ENCODE measurements at regions not wholly inside any gene's neighbourhood (a gene's known extent, or its start where the extent isn't known, plus 50 kb on each side); places are given as distances from the start of the nearest gene placed in this dataset.
"Not testable (repeated sequence)": the region's sequence is repeated elsewhere in the genome, so short reads cannot be mapped to it uniquely, and the experiment has no call there.

DNA sequence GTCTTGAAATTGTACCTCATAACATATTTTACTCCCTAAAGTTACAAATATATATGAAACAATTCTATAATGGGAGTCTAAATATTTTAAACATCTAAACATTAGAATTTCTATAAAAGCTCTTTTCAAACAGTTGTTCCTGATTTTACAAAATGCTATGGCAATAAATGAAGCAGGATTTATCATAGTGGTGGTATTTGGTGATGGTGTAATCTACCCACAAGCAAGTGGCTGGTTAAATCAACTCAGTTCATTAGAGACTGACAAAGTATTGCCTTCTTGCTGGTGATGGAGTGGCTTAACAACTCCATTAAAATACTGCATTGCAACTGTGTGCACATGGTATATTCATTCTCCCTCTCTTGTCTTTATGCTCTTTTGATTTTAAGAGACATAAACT is 138.9 kb downstream of the PMAIP1 start:
- DNase-seq (ENCODE audit: low spot score) (no peak), ATAC-seq (no peak)
- intact Hi-C loops (cut with DNase I): loop anchor here (5.0 kb wide), 1 partner anchor 571 kb away; no protein-coding TSS in a partner anchor

DNA sequence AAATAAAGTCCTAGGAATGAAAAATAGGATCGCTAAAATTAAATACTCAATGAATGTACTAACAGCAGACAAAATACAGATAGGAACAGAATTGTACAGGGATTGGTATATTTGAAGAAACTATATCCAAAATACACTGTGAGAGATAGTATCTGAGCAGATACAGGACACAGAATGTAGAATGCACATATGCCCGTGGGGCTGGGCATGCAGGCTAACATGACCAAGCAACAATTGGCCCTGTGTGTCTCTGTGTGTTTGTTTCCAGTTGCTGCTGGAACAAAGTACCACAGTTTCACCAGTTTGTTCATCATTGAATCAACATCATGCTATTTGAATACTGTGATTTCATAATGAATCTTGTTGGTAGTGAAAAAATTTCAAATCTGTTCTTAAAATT is 127.6 kb downstream of the PMAIP1 start:
- DNase-seq (ENCODE audit: low spot score) (no peak), ATAC-seq (no peak)
- intact Hi-C loops (cut with DNase I): no loop called here

DNA sequence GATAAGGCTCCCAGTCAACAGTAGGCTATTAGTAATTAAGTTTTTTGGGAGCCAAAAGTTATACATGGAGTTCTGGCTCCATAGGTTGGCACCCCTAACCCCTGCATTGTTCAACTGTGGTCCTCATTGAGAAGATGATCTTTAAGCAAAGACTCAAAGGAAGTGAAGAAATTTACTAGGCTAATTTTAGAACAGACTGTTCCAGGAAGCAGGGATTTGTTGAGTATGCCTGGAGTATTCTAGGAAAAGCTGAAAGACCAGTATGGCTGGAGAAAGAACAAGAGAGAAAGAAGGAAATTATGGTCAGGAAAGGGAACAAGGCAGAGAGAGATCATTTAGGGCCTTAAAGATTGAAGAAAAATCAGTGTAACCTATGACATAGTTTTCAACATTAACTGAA is 125.1 kb downstream of the PMAIP1 start:
- no peak for ATAC-seq
- DNase-seq (ENCODE audit: low spot score): no peak
- intact Hi-C loops (cut with DNase I): no loop called here

DNA sequence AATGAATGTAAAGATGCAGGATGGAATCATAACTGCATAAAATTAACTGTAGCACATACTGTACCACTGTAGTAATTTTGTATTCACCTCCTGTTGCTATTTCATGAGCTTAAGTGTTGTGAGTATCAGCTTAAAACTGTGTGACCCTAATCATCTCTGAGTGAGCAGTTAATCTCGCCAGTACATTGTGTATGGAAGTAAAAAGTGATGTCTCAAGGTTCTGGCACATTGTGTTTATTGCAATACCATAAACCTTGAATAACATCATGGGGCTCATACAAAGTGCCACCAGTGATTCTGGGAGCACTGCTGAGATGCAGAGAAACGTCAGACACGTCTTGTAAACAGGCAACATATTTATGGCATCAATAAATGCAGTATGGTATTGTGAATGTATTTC is 124.5 kb downstream of the PMAIP1 start:
- intact Hi-C loops (cut with DNase I): no loop called here

DNA sequence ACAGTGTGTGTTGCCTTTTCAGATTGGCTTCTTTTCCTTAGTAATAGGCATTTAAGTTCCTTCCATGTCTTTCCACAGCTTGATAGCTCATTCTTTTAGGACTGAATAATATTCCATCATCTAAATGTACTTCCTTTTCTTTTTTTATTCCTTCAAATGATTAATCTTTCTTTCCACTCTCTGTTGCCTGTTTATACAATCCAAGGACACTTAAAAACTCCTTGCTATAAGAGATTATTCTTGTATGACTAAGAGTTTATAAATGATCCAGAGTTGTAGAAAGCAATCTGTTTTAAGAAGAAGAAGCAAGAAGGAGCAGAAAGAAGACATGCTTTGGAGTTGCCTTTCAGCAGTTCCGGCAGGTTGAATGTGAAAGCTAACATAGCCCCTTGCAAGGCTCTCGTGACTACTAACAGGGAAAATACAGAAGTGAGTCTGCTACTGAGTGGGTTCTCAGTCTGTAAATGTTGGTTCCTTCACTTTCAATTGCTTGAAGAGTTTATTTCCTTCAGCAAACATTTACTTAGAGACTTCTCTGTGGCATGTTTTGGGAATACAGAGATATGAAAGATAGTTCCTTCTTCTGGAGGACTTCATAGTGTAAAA is 123.0 kb downstream of the PMAIP1 start:
- ATAC-seq (no peak), DNase-seq (ENCODE audit: low spot score) (no peak)
- intact Hi-C loops (cut with DNase I): no loop called here

More for the DNA sequence above, 124.5 kb downstream of the PMAIP1 start:
- ATAC-seq (no peak), DNase-seq (ENCODE audit: low spot score) (no peak)

DNA sequence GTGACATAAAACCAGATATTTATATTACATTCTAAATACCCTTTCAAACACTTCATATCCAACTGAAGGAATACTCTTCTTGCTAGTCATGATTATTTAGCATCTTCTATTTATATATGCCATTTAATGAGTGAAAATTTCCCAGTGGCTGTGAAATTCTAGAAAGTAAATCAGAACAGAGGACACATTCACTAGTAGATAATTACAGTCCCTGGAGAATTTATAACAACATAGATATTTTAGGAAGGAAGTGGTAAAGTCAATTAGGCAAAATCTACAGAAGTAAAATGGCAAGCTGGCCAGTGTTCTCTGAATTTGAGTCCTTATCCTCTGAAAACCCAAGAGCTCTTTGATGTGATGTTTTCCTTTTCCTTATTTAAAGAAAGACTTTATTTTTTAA is 121.8 kb downstream of the PMAIP1 start:
- intact Hi-C loops (cut with DNase I): no loop called here
- ATAC-seq (no peak), DNase-seq (ENCODE audit: low spot score) (no peak)

DNA sequence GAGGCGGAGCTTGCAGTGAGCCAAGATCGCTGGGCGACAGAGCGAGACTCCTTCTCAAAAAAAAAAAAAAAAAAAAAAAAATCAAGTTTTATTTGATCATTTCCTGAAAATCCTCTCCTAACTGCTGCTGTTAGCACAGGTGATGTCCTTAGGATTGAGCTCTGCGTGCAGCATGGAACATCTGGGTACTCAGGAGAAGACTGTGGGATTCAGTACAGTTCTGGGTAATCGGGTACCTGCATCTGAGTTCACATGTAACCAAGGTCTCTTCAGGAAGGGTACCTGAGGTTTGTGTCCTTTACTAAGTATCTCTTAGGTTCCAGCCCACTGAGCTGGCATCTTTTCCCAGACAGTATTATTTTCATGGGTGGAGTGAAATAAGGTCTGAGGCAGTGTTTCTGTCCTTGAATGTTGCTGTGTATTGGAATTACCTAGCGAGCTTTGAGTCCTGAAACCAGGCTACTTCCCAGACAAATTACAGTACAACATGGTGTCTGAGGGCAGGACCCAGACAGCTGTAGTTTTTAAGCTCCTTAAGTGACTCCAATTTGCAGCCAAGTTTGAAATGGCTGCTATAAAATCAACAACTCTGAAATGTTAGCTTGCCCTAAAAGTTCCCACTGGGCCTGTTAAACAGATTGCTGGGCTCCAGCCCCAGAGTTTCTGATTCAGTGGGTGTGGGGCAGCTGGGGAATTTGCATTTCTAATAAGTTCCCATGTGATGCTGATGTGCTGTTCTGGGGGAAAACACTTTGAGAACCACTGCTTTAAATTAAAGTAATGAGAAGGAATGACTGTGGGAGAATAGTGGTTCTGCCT is 120.5 kb downstream of the PMAIP1 start:
- no peak for DNase-seq (ENCODE audit: low spot score)
- intact Hi-C loops (cut with DNase I): no loop called here
- ATAC-seq: no peak

DNA sequence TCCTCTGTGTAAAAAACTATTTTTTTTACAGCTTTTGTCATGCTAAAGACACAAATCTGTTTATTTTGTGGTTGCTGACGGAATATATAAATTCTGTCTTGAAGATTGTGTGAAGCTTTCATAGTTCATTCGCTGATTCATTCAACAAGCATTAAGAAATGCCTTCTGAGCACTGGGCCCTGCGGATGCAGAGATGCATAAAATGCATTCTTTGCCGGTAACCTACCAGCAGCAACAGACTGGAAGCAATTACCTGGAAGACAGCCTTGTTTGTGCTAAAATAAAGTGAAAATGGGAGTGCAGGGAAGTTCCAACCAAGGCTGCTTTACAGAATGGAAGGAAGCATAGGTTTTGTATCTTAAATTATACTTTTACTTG is 119.7 kb downstream of the PMAIP1 start:
- ATAC-seq (no peak), DNase-seq (ENCODE audit: low spot score) (no peak)
- intact Hi-C loops (cut with DNase I): no loop called here

DNA sequence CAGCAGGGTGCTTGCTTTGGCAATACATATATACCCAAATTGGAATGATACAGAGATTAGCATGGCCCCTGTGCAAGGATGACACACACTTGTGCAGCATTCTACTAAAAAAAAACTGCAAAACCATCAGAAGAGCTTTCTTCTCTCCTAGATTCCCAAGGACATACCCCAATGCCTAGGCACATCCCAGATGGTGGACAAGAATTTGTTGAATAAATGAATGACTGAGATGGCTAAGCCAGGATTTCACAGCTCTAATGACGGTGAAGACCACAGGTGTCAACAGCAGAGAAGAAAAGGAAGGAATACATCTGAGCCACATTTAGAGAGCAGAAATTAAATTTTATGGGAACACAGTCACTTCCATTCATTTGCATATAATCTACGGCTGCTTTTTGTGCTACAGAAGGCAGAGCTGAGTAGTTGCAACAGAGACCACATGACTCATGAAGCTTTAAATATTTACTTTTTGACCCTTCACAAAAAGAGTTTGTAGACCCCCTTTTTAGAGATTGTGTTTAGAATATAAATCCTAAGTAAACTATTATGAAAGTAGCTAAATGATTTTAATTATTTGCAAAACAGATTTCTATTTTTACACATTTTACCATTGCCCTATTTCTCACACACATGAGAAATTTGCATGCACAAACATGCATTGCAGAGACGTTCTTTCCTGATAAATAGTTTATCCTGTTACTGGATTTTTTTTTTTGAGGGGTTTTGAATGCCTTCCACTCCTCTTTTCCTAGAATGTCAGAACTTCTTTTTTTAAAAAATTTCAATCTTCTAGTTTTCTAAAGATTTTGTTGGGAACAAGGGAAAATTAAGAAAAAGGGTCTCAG is 119.0 kb downstream of the PMAIP1 start:
- DNase-seq (ENCODE audit: low spot score) (no peak), ATAC-seq (no peak)
- intact Hi-C loops (cut with DNase I): no loop called here

DNA sequence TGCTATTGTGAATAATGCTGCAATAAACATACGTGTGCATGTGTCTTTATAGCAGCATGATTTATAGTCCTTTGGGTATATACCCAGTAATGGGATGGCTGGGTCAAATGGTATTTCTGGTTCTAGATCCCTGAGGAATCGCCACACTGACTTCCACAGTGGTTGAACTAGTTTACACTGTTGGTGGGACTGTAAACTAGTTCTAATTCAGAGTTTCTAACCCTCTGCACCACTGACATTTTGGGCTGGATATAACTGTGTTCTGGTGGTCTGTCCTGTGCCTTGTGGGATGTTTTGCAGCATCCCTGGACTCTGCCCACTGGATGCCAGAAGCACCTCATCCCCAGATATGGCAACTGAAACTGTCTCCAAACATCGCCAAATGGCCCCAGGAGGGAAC is 118.3 kb downstream of the PMAIP1 start:
- intact Hi-C loops (cut with DNase I); ATAC-seq: not testable (repeated sequence)

DNA sequence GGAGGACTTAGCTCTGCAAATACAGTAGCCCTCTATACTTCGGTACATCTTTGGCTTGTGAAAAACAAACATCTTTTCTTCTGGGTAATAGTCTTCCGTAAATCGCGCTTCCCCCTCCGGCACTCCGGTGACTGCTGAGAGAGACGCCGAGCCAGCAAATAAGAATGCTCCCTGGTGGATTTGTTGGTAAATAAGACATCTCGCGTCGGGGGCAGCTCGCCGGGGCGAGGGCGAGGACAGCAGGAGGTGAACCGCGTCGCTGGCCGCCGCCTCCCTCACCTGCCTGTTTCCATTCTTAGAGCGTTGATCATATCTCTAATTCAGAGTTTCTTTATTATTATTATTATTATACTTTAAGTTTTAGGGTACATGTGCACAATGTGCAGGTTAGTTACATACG is 117.6 kb downstream of the PMAIP1 start:
- intact Hi-C loops (cut with DNase I): no loop called here
- ATAC-seq (no peak), DNase-seq (ENCODE audit: low spot score) (no peak)

More for the DNA sequence above, 118.3 kb downstream of the PMAIP1 start:
- DNase-seq (ENCODE audit: low spot score): not testable (repeated sequence)

DNA sequence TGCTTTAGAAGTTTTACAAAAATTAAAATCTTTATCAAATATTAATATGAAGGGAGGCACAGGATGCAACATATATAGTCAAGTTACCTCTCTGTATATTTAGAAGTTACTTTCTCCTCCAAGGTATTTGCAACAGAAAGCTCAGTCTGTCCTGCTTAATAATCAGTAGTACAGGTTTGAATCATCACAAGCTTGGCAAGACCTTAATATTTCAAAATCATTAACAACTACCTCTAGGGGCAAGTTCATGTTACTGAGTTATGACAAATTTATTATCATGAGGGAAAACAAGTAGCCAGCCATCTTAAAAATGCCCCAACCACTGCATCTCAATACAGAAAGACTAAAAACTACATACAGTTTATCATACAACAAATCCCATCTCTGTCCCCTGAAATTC is 116.0 kb downstream of the PMAIP1 start:
- DNase-seq (ENCODE audit: low spot score); intact Hi-C loops (cut with DNase I); ATAC-seq: not testable (repeated sequence)

DNA sequence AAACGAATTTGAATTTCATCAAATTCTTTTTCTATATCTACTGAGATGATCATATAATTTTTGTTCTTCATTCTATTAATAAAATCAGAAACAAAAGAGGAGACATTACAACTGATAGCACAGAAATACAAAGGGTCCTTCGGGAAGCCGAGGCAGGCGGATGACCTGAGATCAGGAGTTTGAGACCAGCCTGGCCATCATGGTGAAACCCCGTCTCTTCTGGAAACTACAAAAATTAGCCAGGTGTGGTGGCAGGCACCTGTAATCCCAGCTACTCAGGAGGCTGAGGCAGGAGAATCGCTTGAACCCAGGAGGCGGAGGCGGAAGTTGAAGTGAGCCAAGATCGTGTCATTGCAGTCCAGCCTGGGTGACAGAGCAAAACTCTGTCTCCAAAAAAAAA is 113.4 kb downstream of the PMAIP1 start:
- ATAC-seq; intact Hi-C loops (cut with DNase I); DNase-seq (ENCODE audit: low spot score): not testable (repeated sequence)

DNA sequence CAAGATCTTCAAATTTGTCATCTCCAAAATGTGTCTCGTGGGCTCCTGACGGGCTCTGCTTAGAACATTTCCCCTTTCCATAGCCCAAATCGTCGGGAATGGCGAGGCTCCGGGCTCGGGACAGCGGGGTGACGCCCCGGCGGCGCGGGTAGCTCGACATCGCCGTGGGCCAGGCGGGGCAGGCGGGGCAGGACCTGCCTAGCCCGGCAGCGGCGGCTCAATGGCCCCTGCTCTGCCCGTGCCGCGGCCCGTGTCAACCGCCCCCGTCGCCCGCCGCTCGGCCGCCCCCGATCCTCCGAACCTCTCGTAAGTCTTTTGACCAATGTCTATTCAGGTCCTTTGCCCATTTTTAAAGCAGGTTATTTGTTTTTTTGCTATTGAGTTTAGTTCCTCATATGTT is 111.2 kb downstream of the PMAIP1 start:
- intact Hi-C loops (cut with DNase I): no loop called here
- ATAC-seq (no peak), DNase-seq (ENCODE audit: low spot score) (no peak)

DNA sequence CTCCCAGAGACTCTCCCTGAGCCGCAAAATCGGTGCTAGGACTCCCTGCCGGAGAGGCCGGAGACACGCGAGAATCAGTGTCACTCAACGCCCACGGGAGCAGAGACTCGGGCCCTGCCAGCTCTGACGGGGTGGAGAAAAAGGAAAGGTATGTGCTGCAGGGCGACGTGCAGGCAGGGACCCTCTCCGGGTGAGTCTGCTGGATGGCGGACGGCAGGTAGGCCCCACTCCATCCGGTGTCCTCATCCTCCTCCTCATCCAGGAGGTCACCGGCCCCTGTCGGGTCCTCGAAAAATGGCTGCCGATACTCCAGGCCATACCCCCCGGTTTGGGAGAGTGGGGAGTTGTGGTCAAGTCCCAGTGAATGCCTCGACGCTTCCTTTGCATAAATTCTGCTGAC is 110.7 kb downstream of the PMAIP1 start:
- intact Hi-C loops (cut with DNase I): no loop called here

DNA sequence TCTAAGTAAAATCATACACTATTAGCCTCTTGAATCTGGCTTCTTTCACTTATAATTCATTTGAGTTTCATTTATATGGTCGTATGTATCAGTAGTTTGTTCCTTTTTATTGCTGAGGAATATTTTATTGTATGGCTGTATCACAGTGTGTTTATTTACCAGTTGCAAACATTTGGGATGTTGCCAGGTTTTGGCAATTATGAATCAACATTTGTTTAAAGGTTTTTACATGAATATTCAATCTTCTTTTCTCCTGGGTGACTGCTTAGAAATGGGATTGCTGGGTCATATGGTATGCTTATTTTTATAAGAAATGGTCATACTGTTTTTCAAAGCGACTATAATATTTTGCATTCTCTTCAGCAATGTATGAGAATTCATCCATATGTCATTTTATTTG is 107.9 kb downstream of the PMAIP1 start:
- intact Hi-C loops (cut with DNase I): no loop called here
- DNase-seq (ENCODE audit: low spot score) (no peak), ATAC-seq (no peak)

More for the DNA sequence above, 110.7 kb downstream of the PMAIP1 start:
- ATAC-seq (no peak), DNase-seq (ENCODE audit: low spot score) (no peak)

DNA sequence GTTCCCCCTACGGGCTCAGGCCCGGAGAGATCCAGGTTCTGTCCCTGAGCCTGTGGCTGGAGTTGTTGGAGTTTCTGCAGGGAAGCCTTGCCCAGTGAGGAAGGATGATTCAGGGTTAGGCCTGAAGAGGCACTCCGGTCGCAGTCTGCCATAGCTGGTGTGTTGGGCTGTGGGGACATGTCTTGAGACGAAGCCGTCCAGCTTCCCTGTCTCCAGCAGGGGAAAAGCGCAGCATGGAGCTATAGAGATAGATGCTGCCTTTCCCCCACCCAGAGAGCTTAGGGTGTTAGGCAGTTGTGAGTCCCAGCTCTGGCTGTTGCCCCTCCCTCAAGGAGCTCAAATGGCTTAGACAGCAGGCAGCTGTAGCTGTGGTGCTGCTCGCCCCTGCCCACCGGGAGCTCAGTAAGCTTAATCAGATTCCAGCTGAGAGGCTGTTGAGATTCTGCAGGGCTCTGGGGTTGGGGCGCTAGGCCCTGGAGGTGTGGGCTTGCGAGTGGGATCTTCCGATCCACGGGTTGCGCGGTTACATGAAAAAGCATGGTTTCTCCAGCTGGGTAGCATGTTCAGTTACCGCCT is 103.9 kb downstream of the PMAIP1 start:
- intact Hi-C loops (cut with DNase I): no loop called here
- DNase-seq (ENCODE audit: low spot score) (no peak), ATAC-seq (no peak)

DNA sequence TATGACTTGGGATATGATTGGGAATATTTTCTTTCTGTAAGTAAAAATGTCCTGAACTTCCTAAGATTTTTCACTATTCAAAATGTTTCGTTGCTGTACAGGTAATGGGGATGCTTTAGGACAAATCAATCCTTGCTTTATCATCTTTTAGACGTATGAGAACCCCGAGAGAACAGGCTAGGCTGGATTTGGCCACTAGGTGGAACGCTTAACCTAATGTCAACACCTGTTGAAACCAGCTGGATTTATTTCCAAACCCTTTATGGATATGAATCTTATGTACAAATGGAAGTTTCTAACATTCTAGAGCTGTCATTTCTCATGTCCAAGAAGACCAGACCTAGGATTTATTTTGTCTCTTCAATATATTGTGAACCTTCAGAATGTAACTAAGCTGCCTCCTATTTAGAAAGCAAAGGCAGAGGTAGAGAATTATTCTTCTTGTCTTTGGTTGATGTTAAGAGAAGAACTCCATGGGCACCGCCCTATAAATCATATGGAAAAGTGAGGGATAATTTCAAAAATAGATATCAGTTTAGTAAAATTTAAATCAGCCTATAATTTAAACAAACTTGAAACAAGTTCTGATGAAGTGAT is 96.7 kb downstream of the PMAIP1 start:
- DNase-seq (ENCODE audit: low spot score) (no peak), ATAC-seq (no peak)
- intact Hi-C loops (cut with DNase I): no loop called here

DNA sequence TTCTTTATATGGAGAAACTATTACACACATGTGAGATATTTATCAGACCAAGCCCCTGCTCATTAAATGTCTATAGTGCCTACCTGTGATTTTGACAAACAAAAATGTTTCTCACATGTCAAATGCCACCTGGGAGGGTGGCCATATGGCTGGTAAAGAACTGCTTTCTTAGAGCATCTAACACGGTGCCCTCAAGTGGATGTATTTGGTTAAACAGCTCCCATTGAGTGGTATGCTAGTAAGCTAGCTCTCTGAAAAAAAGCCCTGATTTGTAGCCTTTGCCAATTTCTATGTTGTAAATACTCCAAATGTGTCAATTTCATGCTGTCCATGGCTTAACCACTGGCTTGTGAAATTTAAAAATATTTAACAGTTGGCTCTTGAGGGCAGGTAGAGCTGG is 94.6 kb downstream of the PMAIP1 start:
- intact Hi-C loops (cut with DNase I): no loop called here
- ATAC-seq: no peak
- no peak for DNase-seq (ENCODE audit: low spot score)
